Common myeloid progenitor, CD34-positive (primary cell): ENCODE measurements at regions not wholly inside any gene's neighbourhood (a gene's known extent, or its start where the extent isn't known, plus 50 kb on each side); places are given as distances from the start of the nearest gene placed in this dataset.

Source experiments
- CTCF ChIA-PET: fragments of 350-600 bp; sonication (Branson Sonifier 250); formaldehyde crosslinking; loops from one replicate; lab custom pipeline; 2021; ENCODE audit warnings: antibody characterized with exemption; lab: Charles Lee
- POLR2A ChIA-PET: fragments of 350-600 bp; sonication (Branson Sonifier 250); formaldehyde crosslinking; loops from one replicate; lab custom pipeline; 2021; ENCODE audit warnings: antibody characterized with exemption; lab: Charles Lee
- DNase-seq, 3 donors: peaks; one replicate each; pipeline versions ENCODE4 v3.0.0 to v3.0.0-alpha.2; 2013
- H3K27ac ChIP-seq, 2 experiments: 1 replicate in 1 of 2; 2 replicates in 1 of 2; pipeline ENCODE4 v1.7.0; 2013; ENCODE audit warnings: inconsistent platforms in 2 of 2, low read length in 2 of 2, mild to moderate bottlenecking in 2 of 2, low read depth in 1 of 2, moderate library complexity in 1 of 2; ENCODE audit not compliant: severe bottlenecking in 2 of 2, insufficient read depth in 1 of 2, poor library complexity in 1 of 2
- H3K27me3 ChIP-seq, 5 experiments: replicated peaks in 2 of 5; 1 replicate in 3 of 5; 2 replicates in 2 of 5; pipeline versions ENCODE4 v1.6.1 to v1.7.0; 2013; ENCODE audit warnings: low read length in 4 of 5, mild to moderate bottlenecking in 2 of 5, moderate library complexity in 2 of 5, inconsistent platforms in 1 of 5; ENCODE audit not compliant: insufficient read depth in 5 of 5, control insufficient read depth in 4 of 5
- H3K36me3 ChIP-seq, 4 experiments: 1 replicate in 2 of 4; 2 replicates in 2 of 4; pipeline versions ENCODE4 v1.6.1 to v1.7.0; 2013; ENCODE audit warnings: low read length in 3 of 4, control low read depth in 1 of 4, mild to moderate bottlenecking in 1 of 4; ENCODE audit not compliant: control insufficient read depth in 4 of 4, insufficient read depth in 4 of 4
- H3K4me1 ChIP-seq, 4 experiments: 1 replicate in 3 of 4; 2 replicates in 1 of 4; pipeline versions ENCODE4 v1.6.1 to v1.7.1; 2013; ENCODE audit warnings: low read length in 3 of 4, mild to moderate bottlenecking in 3 of 4, control low read depth in 1 of 4, inconsistent platforms in 1 of 4, moderate library complexity in 1 of 4; ENCODE audit not compliant: control insufficient read depth in 4 of 4, insufficient read depth in 4 of 4; ENCODE audit errors: control extremely low read depth in 1 of 4
- H3K4me3 ChIP-seq, 7 experiments: 1 replicate in 4 of 7; 2 replicates in 3 of 7; pipeline versions ENCODE4 v1.5.1 to v1.7.0; 2013; ENCODE audit warnings: mild to moderate bottlenecking in 7 of 7, low read length in 6 of 7, moderate library complexity in 6 of 7, inconsistent platforms in 2 of 7, low read depth in 2 of 7, control low read depth in 1 of 7; ENCODE audit not compliant: insufficient read depth in 4 of 7, control insufficient read depth in 1 of 7; ENCODE audit errors: extremely low read depth in 1 of 7
- H3K9me3 ChIP-seq, 5 experiments: 1 replicate in 4 of 5; 2 replicates in 1 of 5; pipeline versions ENCODE4 v1.6.1 to v1.7.1; 2013; ENCODE audit warnings: low read length in 4 of 5, mild to moderate bottlenecking in 2 of 5, inconsistent platforms in 1 of 5, low read depth in 1 of 5, moderate library complexity in 1 of 5; ENCODE audit not compliant: control insufficient read depth in 4 of 5, insufficient read depth in 2 of 5; ENCODE audit errors: control extremely low read depth in 1 of 5
- WGBS: methylation state at CpG from one replicate; pipeline ENCODE4 v1.1.5; 2013; ENCODE audit not compliant: insufficient coverage; 5-methylcytosine and 5-hydroxymethylcytosine counted together

GRCh38 chr15:95503640-95504225 is 826.8 kb upstream of the NR2F2 start:
- no peak for DNase-seq
- no peaks in the 10 kb centered on the region for H3K36me3 ChIP-seq
- 100% methylated on average over 1 of the region's 3 CpGs for WGBS
- H3K9me3 ChIP-seq, result no peaks in the 10 kb centered on the region
- no peak overlapping the region for H3K27ac ChIP-seq
- no peaks in the 10 kb centered on the region for H3K4me1 ChIP-seq
- peaks cover 0 to 18% (median 2%) of the 10 kb centered on the region in 5 experiments for H3K27me3 ChIP-seq
- H3K4me3 ChIP-seq, result no peak overlapping the region
- ChIA-PET POLR2A (no interaction called here), CTCF (no interaction called here)

- POLR2A ChIA-PET, result no interaction called here
- DNase-seq, result no peak
- peaks cover 0 to 5% (median 0%) of the 10 kb centered on the region in 5 experiments for H3K27me3 ChIP-seq
Observed at GRCh38 chr15:95511671-95512070, 818.8 kb upstream of the NR2F2 start.

GRCh38 chr15:95512906-95513305 is 817.6 kb upstream of the NR2F2 start:
- Histone ChIP-seq H3K27ac (no peak overlapping the region), H3K36me3 (no peaks in the 10 kb centered on the region), H3K4me3 (no peak overlapping the region), H3K4me1 (no peaks in the 10 kb centered on the region), H3K9me3 (peaks cover 0 to 2% (median 0%) of the 10 kb centered on the region in 5 experiments), H3K27me3 (peaks cover 0 to 5% (median 0%) of the 10 kb centered on the region in 5 experiments)
- no peak for DNase-seq
- ChIA-PET CTCF (no interaction called here), POLR2A (no interaction called here)
- WGBS, result no CpG with 5 or more reads among the region's 2 CpGs

More at GRCh38 chr15:95511671-95512070, 818.8 kb upstream of the NR2F2 start:
- no peak overlapping the region for H3K27ac ChIP-seq
- peaks cover 0 to 2% (median 0%) of the 10 kb centered on the region in 5 experiments for H3K9me3 ChIP-seq
- CTCF ChIA-PET, result no interaction called here
- no peaks in the 10 kb centered on the region for H3K36me3 ChIP-seq
- H3K4me1 ChIP-seq, result no peaks in the 10 kb centered on the region
- no peak overlapping the region for H3K4me3 ChIP-seq

- Histone ChIP-seq H3K4me3 (no peak overlapping the region), H3K27me3 (peaks cover 0 to 5% (median 0%) of the 10 kb centered on the region in 5 experiments), H3K9me3 (no peaks in the 10 kb centered on the region), H3K27ac (no peak overlapping the region), H3K36me3 (no peaks in the 10 kb centered on the region), H3K4me1 (no peaks in the 10 kb centered on the region)
- CTCF ChIA-PET, result no interaction called here
- DNase-seq, result no peak
- POLR2A ChIA-PET, result no interaction called here
- 97% methylated on average over 6 of the region's 11 CpGs for WGBS
Observed at GRCh38 chr15:95519887-95520286, 810.6 kb upstream of the NR2F2 start.

GRCh38 chr15:95520511-95520910 is 810.0 kb upstream of the NR2F2 start:
- 58% methylated on average over 2 of the region's 2 CpGs for WGBS
- no peaks in the 10 kb centered on the region for H3K4me1 ChIP-seq
- H3K27me3 ChIP-seq, result peaks cover 0 to 5% (median 0%) of the 10 kb centered on the region in 5 experiments
- H3K4me3 ChIP-seq, result no peak overlapping the region
- H3K36me3 ChIP-seq, result no peaks in the 10 kb centered on the region
- no peak for DNase-seq
- POLR2A ChIA-PET, result no interaction called here
- no peaks in the 10 kb centered on the region for H3K9me3 ChIP-seq
- CTCF ChIA-PET, result no interaction called here
- H3K27ac ChIP-seq, result no peak overlapping the region

GRCh38 chr15:95520922-95521321 is 809.6 kb upstream of the NR2F2 start:
- Histone ChIP-seq H3K4me1 (no peaks in the 10 kb centered on the region), H3K36me3 (no peaks in the 10 kb centered on the region), H3K27ac (no peak overlapping the region), H3K4me3 (no peak overlapping the region), H3K27me3 (peaks cover 0 to 5% (median 0%) of the 10 kb centered on the region in 5 experiments), H3K9me3 (peaks cover 0 to 4% (median 0%) of the 10 kb centered on the region in 5 experiments)
- 93% methylated on average over 3 of the region's 4 CpGs for WGBS
- ChIA-PET POLR2A (no interaction called here), CTCF (no interaction called here)
- no peak for DNase-seq

GRCh38 chr15:95522533-95522932 is 808.0 kb upstream of the NR2F2 start:
- Histone ChIP-seq H3K9me3 (peaks cover 0 to 7% (median 0%) of the 10 kb centered on the region in 5 experiments), H3K36me3 (no peaks in the 10 kb centered on the region), H3K4me1 (no peaks in the 10 kb centered on the region), H3K27me3 (peaks cover 0 to 8% (median 0%) of the 10 kb centered on the region in 5 experiments), H3K4me3 (no peak overlapping the region), H3K27ac (no peak overlapping the region)
- no CpG with 5 or more reads among the region's 3 CpGs for WGBS
- ChIA-PET CTCF (no interaction called here), POLR2A (no interaction called here)
- no peak for DNase-seq
